GM21381 (cell line): ENCODE measurements at regions not wholly inside any gene's neighbourhood (a gene's known extent, or its start where the extent isn't known, plus 50 kb on each side); places are given as distances from the start of the nearest gene placed in this dataset.

Source experiments
- ATAC-seq: cut with Tn5 transposase; IDR thresholded peaks from one replicate; pipeline ENCODE4 v1.9.1; 2021; ENCODE audit warnings: mild to moderate bottlenecking, moderate library complexity; ENCODE audit not compliant: unreplicated experiment

DNA sequence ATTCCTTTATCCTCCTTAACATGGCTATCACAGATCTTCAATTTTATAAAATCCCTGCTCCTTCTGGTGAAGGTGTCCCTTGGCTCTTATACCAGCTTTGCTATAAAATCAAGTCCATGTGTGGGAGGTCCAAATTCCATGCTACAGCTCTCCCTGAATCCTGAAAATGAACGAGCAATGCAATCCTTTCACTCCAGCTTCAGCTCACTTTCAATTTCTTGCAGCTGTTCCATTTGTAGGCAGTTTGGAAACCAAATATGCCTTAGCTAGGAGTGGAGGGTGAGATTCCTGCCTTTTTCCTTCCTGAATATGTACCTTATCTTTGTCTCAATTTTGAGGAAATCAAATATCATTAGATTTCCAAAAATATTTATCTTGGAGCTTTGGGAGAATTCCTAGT lies 402.6 kb downstream of the TTLL7 start:
- ATAC-seq, result no peak

DNA sequence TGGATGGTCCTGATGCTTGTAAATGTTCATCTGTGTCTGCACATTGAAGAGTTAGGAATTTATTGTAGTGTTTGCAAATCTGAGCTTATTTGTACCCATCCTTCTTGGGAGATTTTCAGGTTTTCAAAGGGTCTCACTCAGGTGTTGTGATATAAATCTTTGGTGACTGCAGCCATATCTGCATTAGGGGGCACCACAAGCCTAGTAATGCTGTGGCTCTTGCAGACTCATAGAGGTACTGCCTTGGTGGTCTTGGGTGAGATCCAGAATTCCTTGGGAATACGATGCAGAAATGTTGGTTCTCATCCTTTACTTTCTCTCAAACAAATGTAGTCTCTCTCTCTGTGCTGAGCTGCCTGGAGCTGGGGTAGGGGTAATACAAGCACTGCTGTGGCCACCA lies 405.9 kb downstream of the TTLL7 start:
- no peak for ATAC-seq

DNA sequence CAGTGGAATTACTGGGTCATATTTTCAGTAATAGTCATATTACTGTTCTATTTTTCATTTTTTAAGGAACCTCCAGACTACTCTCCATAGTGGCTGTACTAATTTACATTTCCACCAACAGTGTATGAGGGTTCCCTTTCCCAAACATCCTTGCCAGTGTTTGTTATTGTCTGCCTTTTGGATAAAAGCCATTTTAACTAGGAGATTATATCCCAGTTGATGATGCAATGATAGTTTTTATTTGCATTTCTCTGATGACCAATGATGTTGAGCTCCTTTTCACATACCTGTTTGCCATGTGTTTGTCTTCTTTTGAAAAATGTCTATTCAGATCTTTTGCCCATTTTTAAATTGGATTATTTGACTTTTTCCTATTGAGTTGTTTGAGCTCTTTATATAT lies 410.8 kb downstream of the TTLL7 start:
- ATAC-seq, result no peak

DNA sequence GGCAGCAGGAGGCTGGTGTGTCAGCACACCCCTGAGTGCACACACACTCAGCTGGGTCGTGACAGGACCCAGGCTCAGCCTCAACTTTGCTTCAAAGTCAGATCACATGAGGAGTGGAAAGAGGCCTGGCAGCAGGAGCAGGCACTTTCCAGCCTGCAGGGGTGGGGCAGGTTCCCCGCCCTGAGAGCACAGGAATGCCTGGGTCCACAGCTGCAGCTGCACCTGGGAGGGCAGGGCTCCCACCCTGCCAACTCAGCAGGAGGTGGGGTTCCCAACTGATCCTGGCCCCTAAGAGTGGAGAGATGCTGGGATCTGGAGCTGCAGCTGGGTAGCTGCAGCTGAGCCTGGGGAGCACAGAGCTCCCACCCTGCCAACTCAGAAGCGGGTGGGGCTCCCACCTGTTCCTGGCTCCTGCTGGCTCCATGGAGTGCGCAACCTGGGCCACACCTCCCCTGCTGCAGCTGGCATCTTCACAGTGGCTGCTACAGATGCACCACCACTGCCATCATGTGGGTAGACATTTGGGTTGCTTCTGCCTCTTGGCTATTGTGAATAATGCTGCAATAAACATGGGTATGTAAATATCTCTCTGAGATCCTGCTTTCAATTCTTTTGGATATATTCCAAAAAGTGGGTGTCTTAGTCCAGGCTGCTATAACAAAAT lies 415.4 kb downstream of the TTLL7 start:
- ATAC-seq, result no peak

DNA sequence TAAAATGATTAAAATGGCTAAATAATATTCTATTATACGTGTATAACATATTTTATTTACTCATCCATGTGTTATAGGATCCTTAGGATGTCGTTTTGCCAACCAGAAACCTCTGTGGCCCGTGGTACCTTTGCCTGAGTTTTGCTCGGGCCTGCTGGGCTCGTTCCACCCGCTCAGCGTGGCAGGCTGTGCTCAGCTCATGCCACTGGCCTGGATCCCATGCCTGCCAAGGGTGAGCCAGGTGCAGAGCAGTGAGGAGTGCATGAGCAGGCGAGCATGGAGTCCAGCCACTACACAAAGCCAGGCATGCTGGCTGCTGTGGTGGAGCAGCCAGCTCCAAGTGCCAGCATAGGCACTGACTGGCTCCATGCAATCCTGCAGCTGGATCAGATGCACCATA lies 417.2 kb downstream of the TTLL7 start:
- ATAC-seq, result no peak

DNA sequence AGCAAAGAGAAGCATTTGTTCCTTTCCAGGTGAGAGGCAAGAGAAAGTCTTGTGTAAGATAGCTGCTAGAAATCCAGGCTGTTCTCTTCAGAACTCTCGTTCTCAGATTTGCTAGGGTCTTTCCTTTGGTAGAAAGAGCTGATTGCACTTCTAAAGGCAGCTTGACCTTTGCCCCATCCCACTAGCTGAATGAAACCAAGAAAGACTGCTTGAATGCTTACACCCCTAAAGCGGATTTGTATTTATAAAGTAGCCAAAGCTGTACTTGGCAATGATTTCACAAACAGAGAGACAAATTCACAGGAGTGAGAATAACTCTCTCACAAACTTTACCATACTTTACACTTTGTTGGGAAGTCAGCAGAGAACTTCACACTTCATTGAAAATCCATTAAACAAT lies 424.1 kb downstream of the TTLL7 start:
- ATAC-seq, result no peak

DNA sequence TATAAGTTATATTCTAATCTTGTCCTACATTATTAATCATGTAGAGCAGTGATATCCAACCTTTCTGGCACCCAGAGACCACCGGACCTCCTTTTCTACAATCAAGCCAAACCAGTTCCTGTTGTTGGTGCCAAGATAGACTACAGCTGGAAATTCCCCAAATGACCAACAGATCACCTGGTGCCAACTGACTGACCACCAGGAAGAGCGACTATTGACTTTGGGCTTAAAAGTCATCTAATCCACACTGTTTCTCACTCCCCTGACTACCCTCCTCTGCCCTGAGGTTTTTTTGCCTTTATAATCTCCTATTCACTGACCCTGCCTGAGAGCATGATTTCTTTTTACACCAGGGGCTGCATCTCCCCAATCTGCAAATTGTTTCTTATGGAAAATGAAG lies 425.2 kb downstream of the TTLL7 start:
- no peak for ATAC-seq

DNA sequence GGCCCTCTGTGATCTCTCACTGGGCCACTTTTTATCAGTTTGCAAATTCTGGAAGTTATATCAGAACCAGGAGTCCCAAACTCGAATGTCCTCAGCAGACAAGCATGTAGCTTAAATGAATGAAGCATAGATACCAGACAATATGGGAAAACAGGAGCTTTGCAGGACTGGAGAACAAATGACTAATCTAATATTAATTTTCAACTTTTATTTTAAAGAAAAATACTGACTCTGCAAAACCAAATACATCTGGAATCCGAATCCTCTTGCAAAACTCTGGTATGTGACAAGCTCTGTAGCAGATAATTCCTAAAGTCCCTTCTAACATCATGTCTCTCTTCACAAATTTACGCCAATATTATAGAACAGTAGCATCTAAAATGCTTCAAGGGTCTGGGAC lies 427.4 kb downstream of the TTLL7 start:
- no peak for ATAC-seq

DNA sequence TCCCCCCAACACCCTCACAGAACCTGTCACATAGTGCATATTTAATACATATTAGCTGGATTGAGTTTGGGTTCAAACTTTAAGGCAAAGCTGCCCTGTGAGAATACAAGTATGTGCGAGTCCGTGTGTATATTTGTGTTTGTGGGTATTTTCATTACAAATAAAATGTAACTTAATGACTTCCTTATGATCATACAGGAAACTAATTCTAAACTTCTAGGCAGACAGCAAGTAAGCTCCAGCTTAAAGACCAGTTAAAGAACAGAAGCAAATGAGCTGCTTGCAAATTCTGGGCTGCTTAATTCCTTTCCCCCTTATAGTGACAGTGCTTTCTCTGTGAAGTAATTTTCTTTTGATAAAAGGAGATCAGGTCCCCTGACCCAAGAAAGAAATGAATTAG lies 437.6 kb downstream of the TTLL7 start:
- no peak for ATAC-seq

DNA sequence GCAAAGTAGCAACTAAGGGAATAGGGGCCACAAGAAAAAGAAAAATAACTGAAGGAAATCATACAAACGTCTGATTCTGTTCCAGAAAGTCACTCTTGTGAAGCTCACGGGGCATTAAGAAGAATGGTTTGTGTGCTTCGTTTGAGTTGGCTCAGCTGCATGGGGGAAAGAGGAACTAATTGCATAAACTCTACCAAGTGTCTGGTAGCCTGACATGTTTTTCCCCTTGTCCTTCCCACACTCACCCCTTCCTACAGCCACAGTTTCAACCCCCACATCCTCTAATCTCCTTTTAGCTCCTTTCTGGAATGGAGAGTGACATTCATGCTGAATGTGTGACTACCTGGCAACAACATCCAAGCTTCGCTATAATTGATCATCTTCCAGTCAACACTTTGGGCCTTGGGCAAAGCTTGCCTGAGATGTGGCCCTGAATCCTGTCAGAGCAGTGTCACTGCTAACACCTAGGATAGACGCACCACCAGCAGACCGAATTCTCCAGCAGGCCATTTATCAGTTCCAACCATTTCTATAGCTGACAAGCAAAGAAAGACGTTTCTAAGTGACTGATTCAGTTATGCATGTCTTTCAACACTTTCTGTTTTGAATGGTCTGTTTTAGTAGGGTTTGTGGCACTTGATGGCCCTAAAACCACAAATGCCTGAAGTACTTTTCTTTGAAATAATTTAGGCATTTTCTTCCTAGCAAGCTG lies 439.6 kb downstream of the TTLL7 start:
- ATAC-seq, result no peak

DNA sequence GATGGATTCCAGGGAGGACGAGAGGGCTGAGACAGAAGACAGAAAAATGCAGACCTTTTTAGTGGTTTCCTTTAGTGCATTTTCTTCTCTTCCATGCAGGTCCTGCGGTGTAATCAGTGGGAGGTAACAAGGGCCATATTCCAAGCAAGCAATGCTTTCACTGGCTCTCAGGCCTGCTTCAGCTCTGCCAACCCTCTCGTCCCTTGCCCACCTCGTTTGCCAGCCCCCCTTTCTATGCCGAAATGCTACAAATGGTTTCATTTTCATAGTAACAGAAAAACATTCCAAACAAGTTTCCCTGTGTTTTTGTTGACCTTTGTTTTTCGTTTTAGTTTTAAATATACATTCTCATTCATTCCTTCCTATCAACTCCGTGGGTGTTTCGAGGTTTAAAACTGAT lies 443.1 kb downstream of the TTLL7 start:
- no peak for ATAC-seq

DNA sequence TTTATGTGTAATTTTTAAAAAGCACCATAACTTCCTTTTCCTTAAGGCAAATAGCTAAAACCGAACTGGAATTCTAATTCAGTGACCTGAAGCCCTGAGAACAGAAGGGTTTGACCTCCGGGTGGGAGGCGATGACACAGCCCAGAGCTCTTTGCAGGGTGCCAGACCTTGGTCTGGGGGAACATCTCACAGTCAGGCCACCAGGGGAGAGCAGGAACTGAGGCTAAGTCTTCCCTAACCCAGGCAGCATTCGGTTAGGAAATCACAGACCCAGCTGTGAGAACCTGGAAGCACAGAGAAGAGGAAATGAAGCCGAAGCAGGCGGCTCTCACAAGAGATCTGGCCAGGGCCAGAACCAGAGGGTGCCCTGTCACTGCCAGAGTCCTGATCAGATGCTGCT lies 444.8 kb downstream of the TTLL7 start:
- no peak for ATAC-seq

DNA sequence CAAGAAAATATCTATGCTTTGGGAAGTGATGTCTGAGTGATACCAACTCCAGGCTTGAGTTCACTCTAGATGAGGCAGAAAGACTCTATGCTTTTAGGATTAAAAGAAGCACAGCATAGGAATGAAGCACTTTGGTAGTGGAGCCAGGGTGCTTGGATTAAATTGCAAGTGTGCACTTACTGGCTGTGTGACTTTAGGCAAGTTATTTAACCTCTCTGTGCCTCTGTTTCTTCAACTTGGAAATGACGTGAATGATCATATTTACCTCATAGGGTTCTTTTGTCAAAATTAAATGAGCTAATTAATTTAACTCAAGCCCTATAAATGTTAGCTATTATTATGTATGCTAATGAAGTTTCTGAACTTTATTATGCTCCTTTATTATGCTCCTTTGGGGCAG lies 446.1 kb downstream of the TTLL7 start:
- no peak for ATAC-seq

DNA sequence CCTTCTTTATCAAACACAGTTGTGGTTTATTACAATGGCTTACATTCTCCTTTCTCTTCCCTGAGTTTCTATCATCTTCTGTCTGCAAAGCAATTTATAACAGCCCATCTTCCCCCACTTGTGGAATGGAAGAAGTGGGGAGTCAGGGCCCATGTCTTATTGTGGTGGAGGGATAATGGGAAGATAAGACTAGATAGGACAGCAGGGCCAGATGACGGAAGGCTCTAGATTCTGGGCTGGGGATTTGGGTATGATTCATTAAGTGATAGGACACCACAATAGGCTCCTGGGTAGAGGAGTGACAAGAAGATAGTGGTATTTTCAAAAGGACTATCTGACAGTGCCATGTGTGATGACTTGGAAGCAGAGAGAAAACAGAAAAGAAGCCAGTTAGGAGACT lies 450.6 kb downstream of the TTLL7 start:
- ATAC-seq, result no peak

DNA sequence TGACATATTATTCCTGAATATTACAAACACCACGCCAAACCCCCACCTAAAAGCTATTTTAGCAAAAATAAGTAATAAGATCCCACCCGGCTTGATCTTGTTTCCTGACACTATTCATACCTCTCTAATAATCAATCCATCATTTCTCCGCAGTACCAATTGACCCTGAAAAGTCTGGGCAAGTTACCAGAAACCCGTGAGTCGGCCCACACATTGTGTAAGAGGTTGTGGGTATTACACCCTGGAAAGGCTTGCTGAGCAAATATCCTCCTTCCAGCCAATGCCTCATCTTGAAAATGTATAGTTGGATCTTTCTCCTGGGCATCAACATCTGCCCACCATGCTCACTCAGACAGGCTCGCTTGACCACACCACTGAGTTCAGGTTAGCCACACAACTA lies 451.0 kb downstream of the TTLL7 start:
- no peak for ATAC-seq

DNA sequence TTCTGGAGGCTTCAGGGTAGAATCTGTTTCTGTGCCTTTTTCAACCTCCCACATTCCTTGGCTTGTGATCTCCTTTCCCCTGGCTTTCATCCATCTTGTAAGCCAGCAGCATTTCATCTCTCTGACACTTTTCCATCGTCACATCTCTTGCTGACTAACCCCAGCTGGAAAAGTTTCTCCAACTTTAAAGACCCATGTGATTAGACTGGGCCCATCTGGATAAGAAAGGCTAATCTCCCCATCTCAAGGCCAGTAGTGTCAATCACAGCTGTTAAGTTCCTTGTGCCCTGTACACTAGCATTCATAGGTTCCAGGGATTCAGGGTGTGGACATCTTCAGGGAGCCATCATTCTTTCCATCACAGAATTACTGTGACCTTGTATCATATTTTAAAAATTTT lies 452.1 kb downstream of the TTLL7 start:
- no peak for ATAC-seq

DNA sequence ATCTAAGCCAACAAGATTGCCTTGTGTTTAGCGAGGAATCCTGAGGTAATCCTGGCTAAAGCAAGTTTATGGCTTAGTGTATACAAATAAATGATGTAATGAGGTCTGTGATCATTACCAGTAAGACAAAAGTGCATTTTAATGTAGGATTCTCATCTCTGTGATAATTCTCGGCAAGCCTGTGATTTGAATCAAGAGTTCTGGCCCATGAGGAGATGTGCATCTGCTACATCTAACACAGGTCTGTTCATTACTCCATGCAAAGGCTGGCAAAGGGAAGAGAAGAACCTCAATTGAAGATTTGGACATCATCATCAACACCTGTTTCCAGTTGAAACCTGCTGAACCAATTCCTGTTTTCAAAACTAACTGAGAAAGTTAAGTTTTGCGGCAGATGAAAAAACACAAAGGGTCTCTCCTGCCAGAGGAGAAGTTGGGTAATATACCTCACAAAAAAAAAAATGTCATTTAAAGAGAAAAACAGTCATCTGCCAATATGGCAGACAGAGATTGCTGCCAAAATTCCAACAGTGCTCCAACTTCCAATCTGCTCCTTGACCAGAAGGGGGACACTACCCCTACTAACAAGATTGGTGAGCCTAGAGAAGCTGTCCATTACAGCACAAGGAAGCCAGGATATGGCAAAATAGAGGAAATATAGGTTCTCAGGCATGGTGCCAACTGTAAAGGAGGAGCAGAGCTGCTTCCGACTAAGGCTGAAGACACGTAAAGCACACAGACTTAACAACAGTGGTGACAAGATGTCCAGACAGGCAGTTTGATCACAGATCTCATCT lies 453.7 kb downstream of the TTLL7 start:
- no peak for ATAC-seq

DNA sequence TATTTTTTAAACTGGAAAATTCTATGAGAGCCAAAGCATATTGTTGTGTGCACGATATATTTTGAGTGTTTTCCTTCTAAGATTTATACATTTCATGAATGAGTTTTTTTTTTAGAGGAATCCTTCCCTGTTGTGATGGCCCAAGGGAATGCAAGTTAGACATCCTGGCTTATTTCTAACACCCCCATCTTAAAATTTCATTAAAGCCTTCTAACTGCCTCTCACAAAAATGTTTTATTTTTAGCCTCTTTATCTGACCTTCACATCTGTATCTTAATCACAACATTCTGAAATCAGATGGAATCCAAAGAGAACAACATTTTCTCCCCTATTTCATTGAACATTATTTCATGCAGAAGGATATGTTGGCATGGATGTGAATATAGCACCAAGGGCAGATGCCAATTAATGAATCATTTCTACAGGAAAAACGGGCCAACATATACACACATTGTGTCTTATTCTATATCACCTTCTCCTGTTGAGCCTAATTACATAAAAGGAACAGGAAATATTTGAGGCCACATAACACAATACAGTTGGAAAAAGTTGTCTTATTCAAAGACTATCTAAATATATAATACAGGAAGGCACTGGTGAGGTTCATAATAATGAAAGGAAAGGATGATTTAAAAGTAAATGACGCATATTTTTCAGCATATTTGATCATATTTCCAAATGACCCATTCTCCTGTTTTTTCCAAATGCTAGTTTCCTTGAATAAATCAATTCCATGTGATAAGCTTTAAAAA lies 455.5 kb downstream of the TTLL7 start:
- ATAC-seq, result no peak

DNA sequence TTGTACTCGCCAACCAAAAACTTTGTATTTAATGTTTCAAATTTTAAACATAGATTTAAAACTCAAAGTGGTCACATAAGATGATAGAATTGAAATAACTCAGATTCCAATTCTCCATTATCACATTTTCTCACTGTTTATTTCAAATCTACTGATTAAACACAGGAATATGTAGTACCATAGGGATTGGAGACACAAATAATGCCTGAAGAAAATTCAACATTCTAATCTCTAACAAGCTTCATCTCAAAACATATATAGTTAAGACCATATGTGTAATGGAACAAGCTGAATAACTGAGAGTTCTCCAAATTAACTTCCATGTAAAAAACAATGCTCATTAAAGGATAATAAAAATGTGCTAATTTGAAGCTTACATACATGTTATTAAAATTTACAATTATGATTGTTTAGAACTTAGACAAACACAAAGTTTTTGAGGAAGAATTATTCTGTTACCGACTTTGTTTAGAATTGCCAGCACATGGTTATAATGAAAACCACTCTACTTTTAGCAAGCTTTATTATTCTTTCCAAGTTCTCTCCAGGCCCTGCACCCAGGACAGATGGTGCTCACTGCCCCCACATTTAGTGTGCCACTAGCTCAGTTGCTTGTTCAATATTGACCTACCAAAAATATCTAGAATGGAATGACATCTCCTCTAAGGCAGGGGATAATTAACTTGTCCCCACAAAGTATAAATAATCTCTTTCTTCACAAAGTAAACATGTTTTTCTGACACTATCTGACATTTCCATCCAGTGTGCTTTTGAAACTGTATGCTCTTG lies 467.2 kb downstream of the TTLL7 start:
- ATAC-seq, result no peak

DNA sequence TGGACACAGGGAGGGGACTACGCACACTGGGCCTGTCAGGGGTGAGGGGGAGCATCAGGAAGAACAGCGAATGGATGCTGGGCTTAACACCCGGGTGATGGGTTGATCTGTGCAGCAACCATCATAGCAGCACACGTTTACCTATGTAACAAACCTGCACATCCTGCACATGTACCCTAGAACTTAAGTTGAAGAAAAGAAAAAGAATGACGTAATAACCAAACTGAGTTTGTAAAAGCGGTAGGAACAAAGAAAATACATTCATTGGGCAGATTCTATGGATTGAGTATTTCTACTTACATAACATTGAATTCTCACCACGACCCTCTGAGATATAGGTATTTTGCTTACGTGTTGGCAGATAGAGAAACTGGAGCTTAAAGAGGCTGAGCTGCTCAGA lies 468.4 kb downstream of the TTLL7 start:
- ATAC-seq, result no peak

DNA sequence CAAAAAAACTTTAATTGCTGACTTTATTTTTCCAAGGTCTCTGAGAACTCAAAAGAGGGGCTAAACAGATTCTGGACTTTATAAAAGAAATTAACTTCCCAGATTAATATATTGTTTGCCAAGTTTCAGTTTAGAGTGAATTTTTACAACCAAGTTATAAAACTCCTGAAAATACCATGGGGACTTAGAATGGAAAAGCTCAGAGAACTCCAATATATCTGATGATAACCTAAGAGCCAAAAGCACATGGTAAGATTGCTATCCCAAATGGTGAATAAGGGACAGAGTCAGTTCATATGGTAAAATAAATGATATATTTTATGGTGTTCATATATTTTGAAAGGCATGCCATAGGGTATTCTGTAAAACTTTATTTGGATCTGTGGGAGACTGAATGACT lies 470.9 kb downstream of the TTLL7 start:
- ATAC-seq, result no peak
